Glutamatergic neuron (in vitro differentiated cells): ENCODE measurements at regions not wholly inside any gene's neighbourhood (a gene's known extent, or its start where the extent isn't known, plus 50 kb on each side); places are given as distances from the start of the nearest gene placed in this dataset.
A peak's percentile ranks its signal among the peaks of the same experiment; 100 is the strongest.

Experiments
- DNase-seq: peaks from one replicate; pipeline ENCODE4 v3.0.0; 2022
- H3K27ac Mint-ChIP-seq: one replicate; pipeline ENCODE4 v1.8.0; 2020; ENCODE audit warnings: mild to moderate bottlenecking, mixed read lengths, inconsistent platforms; ENCODE audit not compliant: unreplicated experiment
- H3K27me3 Mint-ChIP-seq: one replicate; pipeline ENCODE4 v1.8.0; 2020; ENCODE audit warnings: mild to moderate bottlenecking, moderate library complexity, mixed read lengths, inconsistent platforms; ENCODE audit not compliant: unreplicated experiment
- H3K36me3 Mint-ChIP-seq: one replicate; pipeline ENCODE4 v1.8.0; 2020; ENCODE audit warnings: mild to moderate bottlenecking, mixed read lengths, inconsistent platforms; ENCODE audit not compliant: unreplicated experiment
- H3K4me1 Mint-ChIP-seq: one replicate; pipeline ENCODE4 v1.8.0; 2020; ENCODE audit warnings: mild to moderate bottlenecking, low read depth, mixed read lengths, inconsistent platforms; ENCODE audit not compliant: unreplicated experiment
- H3K4me3 Mint-ChIP-seq: one replicate; pipeline ENCODE4 v1.8.0; 2020; ENCODE audit warnings: mild to moderate bottlenecking, mixed read lengths, inconsistent platforms; ENCODE audit not compliant: unreplicated experiment
- H3K9me3 Mint-ChIP-seq: one replicate; pipeline ENCODE4 v1.8.0; 2020; ENCODE audit warnings: mild to moderate bottlenecking, moderate library complexity, mixed read lengths, inconsistent platforms; ENCODE audit not compliant: unreplicated experiment
- CTCF ChIP-seq: fragments of 200-600 bp; sonication (generic); IDR thresholded peaks from one replicate; pipeline ENCODE4 v1.5.0; 2021; ENCODE audit not compliant: partially characterized antibody, unreplicated experiment

- Mint-ChIP-seq H3K27me3 (peaks cover 4% of the 10 kb centered on the region), H3K27ac (no peak overlapping the region), H3K4me3 (no peak overlapping the region), H3K4me1 (no peaks in the 10 kb centered on the region), H3K36me3 (no peaks in the 10 kb centered on the region), H3K9me3 (peaks cover 2% of the 10 kb centered on the region)
- DNase-seq = no peak
- no peak for TF ChIP-seq CTCF
Observed at GRCh38 chr6:788058-788457, 95.1 kb upstream of the EXOC2 start.

- H3K4me3 Mint-ChIP-seq = no peak overlapping the region
- no peaks in the 10 kb centered on the region for H3K36me3 Mint-ChIP-seq
- TF ChIP-seq CTCF = peak; percentile 77
- H3K4me1 Mint-ChIP-seq = no peaks in the 10 kb centered on the region
- no peak overlapping the region for H3K27ac Mint-ChIP-seq
- DNase-seq = no peak
- H3K9me3 Mint-ChIP-seq = peaks cover 2% of the 10 kb centered on the region
- peaks cover 4% of the 10 kb centered on the region for H3K27me3 Mint-ChIP-seq
Observed at GRCh38 chr6:786946-787763, 94.2 kb upstream of the EXOC2 start.

GRCh38 chr6:783966-784735 is 91.2 kb upstream of the EXOC2 start:
- peaks cover 3% of the 10 kb centered on the region for H3K27me3 Mint-ChIP-seq
- no peaks in the 10 kb centered on the region for H3K36me3 Mint-ChIP-seq
- H3K4me3 Mint-ChIP-seq = no peak overlapping the region
- no peak overlapping the region for H3K27ac Mint-ChIP-seq
- H3K9me3 Mint-ChIP-seq = peaks cover 2% of the 10 kb centered on the region
- no peak for DNase-seq
- no peak for TF ChIP-seq CTCF
- peaks cover 7% of the 10 kb centered on the region for H3K4me1 Mint-ChIP-seq

- H3K36me3 Mint-ChIP-seq = no peaks in the 10 kb centered on the region
Observed at GRCh38 chr6:782141-782540, 89.2 kb upstream of the EXOC2 start.

More at GRCh38 chr6:782141-782540, 89.2 kb upstream of the EXOC2 start:
- H3K27ac Mint-ChIP-seq = no peak overlapping the region
- H3K9me3 Mint-ChIP-seq = peaks cover 2% of the 10 kb centered on the region
- peaks cover 7% of the 10 kb centered on the region for H3K4me1 Mint-ChIP-seq
- no peak for TF ChIP-seq CTCF
- peaks cover 3% of the 10 kb centered on the region for H3K27me3 Mint-ChIP-seq
- DNase-seq = no peak
- no peak overlapping the region for H3K4me3 Mint-ChIP-seq
